ENCODE measurements at regions not wholly inside any gene's neighbourhood (a gene's known extent, or its start where the extent isn't known, plus 50 kb on each side); places are given as distances from the start of the nearest gene placed in this dataset.
"Not testable (repeated sequence)": the region's sequence is repeated elsewhere in the genome, so short reads cannot be mapped to it uniquely, and the experiment has no call there.

DNA sequence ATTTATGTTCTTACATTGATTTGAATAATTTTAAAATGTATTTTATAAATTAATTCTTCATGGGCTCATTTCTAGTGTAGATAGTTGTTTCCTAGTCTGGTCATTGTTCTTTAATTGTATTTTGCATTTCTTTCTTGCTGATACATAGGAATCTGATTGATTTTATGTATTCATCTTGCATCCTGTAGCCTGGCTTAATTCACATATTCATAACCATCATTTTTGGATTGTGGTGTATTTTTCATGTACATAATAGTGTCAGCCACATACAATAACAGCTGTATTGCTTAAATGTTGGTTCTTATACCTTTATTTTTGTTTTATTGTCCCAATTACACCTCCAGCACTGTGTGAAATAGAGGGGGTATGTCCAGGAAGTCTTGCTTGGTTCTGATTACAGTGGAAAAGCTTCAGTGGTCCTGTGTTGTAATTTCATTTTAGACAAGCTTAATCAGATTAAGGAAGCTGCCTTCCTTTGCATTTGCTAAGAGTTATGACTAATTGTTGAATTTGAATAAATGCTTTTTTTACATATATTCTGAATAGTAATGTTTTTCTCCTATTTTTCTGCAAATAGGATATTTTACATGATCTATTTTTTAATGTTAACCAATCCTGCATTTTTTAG is 103.7 kb downstream of the USP22 start:
- no peak overlapping the region for H3K4me3 ChIP-seq (ENCODE audit: low read depth, low read length)
- TF ChIP-seq, protein P1, sequence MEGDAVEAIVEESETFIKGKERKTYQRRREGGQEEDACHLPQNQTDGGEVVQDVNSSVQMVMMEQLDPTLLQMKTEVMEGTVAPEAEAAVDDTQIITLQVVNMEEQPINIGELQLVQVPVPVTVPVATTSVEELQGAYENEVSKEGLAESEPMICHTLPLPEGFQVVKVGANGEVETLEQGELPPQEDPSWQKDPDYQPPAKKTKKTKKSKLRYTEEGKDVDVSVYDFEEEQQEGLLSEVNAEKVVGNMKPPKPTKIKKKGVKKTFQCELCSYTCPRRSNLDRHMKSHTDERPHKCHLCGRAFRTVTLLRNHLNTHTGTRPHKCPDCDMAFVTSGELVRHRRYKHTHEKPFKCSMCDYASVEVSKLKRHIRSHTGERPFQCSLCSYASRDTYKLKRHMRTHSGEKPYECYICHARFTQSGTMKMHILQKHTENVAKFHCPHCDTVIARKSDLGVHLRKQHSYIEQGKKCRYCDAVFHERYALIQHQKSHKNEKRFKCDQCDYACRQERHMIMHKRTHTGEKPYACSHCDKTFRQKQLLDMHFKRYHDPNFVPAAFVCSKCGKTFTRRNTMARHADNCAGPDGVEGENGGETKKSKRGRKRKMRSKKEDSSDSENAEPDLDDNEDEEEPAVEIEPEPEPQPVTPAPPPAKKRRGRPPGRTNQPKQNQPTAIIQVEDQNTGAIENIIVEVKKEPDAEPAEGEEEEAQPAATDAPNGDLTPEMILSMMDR (conservative IDR thresholded peaks at IDR 0.05; ENCODE audit: low read depth, low read length), result no peak
- DNase-seq (ENCODE audit: low read depth), result no peak

DNA sequence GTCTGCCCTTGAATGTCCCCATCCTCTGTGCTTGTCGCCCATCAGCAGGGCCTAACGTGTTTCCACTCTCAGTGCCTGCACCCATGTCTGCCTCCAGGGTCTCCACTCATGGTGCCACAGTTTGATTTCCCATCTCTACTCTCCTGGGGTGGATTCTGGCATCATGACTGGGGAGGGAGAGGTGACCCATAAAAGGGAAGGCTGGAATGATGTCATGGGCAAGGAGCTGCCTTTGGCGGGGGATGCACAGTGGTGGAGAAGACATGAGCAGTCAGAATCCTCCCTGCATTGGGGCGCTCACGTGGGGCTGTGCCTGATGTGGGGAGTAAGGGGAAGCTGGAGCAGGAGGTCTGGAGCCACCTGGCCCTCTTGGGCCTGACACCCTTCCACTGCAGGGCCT is 100.9 kb downstream of the USP22 start:
- no peak overlapping the region for H3K4me3 ChIP-seq (ENCODE audit: low read depth, low read length)
- DNase-seq (ENCODE audit: low read depth), result no peak
- TF ChIP-seq, protein P1 (conservative IDR thresholded peaks at IDR 0.05; ENCODE audit: low read depth, low read length), result no peak

DNA sequence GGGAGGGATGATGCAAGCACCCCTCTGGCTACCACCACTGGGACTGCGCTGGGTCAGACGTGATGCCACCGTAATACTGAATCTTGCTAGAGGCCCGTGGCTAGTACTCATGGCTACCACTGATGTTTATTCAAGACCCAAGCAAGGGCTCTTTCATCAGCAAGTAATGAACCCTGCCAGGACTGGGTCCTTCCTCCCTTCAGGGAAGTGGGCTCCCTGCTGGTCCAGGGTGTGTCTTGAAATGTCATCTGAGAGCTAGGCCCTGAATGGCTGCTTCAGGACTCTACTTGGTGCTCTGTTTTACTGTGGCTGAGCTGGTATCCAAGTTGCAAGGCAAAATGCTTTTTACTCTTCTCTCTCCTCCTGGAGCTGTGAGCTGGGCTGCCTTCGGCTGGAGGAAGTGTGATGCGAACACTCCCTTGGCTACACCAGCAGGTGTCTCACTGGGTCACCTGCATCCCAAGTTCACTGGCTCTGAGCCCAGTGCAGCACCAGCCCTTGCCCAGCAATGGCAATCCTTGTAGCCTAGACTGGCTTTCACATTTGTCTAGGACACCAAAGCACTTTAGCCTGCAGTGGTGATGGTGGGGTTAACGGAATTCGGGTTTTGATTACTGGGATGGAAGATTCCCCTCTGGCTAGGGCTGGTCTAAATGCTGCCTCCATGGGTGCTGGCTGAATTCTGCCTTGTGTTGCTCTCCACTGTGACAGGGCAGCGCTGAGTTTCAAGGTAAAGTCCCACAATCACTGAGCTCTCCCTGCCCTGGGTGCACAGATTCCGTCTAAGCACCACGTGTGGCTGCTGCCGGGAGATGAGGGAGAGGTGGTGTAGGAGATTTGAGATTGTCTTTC is 98.6 kb downstream of the USP22 start:
- peak; percentile 60 for DNase-seq (ENCODE audit: low read depth)
- TF ChIP-seq, protein P1 (conservative IDR thresholded peaks at IDR 0.05; ENCODE audit: low read depth, low read length), result peak; percentile 46
- H3K4me3 ChIP-seq (ENCODE audit: low read depth, low read length), result no peak overlapping the region

DNA sequence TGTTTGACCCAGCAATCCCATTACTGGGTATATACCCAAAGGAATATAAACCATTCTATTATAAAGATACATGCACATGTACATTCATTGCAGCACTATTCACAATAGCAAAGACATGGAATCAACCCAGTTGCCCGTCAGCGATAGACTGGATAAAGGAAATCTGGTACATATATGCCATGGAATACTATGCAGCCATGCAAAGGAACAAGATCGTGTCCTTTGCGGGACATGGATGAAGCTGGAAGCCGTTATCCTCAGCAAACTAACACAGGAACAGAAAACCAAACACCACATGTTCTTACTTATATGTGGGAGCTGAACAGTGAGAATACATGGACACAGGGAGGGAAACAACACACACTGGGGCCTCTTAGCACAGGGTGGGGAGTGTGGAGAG is 95.1 kb downstream of the USP22 start:
- not testable (repeated sequence) for H3K4me3 ChIP-seq (ENCODE audit: low read depth, low read length); DNase-seq (ENCODE audit: low read depth)

DNA sequence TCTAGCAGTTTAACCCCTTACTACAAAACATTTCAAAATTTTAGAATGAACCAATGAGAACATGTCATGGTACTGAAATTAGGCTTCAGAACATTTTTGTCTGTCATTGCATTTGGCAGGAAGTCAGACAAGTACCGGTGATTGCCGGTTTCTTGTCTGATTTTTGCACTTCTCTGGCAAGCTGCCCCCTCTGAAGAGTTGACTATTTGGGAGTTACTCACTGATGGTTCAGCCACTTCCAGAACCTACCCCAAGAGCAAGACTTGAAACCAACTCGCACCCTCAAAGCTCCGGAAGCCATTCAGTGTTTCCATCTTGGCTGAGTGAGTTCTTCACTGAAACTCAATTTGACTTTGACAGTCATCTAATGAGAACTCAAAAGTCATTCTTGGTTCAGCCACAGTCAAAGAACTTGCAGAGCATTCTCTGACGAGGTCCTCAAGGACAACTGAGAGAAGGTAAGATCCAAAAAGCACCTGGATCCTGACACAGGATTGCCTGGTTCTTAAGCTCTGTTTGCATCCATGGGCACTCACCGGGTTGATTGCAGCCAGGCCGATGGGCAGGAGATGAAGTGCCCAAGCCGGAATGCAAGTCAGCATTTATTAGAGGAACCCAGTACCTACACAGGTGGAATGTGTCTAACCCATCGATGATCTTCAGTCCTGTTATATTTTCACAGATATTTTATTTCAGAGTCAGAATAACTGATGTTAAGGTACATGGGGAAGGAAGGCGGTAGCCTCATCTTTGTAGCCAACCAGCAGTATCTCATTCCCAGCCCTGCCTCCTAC is 93.6 kb downstream of the USP22 start:
- no peak for DNase-seq (ENCODE audit: low read depth)
- TF ChIP-seq, protein P1 (conservative IDR thresholded peaks at IDR 0.05; ENCODE audit: low read depth, low read length), result no peak
- no peak overlapping the region for H3K4me3 ChIP-seq (ENCODE audit: low read depth, low read length)

Measured in choroid plexus epithelial cell (primary cell).